ENCODE measurements at regions not wholly inside any gene's neighbourhood (a gene's known extent, or its start where the extent isn't known, plus 50 kb on each side); places are given as distances from the start of the nearest gene placed in this dataset.

DNA sequence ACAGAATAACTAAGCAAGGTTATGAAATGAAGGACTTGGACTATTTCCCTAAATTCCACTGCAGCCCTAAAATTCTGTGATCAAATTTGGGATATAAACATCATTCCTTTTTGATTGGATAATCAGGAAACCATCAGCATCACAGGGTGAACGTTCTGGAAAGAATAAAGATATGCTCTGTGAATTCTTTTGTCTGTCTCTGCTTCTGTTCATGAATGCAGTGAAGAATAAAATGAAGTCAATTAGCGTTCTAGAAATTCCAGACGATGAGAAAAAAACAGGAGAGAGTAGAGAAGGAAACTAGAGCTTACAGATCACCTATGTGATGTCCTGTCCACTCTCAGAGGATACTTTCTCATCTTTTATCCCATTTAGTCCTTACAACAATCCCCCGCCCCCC lies 295.1 kb upstream of the SOX9 start:
- TF ChIP-seq TCF7L2 (IDR thresholded peaks at IDR 0.05; ENCODE audit: low read depth, low read length) = no peak
- TF ChIP-seq CTCF (IDR thresholded peaks at IDR 0.05) = no peak
- POLR2A ChIA-PET = no interaction called here
- Histone ChIP-seq H3K27ac (ENCODE audit: low read length) (no peak overlapping the region), H3K4me3 (ENCODE audit: low read depth in 2 of 2, low read length in 2 of 2) (no peak overlapping the region), H3K27me3 (ENCODE audit: control insufficient read depth, insufficient read depth, low read length) (peaks cover 18% of the 10 kb centered on the region), H3K4me1 (ENCODE audit: control insufficient read depth, insufficient read depth, low read length) (no peaks in the 10 kb centered on the region), H3K9me3 (ENCODE audit: control insufficient read depth, insufficient read depth, low read depth, low read length) (no peaks in the 10 kb centered on the region), H3K36me3 (ENCODE audit: control insufficient read depth, insufficient read depth, low read length) (no peaks in the 10 kb centered on the region)
- intact Hi-C loops (cut with micrococcal nuclease; ENCODE audit: unreplicated experiment) = no loop called here
- no TSS peak for BruUV-seq (replicated peaks)
- in situ Hi-C loops (cut with HindIII; ENCODE audit: low pct_unique_long_range_greater_than_20kb, low sequenced_read_pairs) = no loop called here
- CTCF ChIA-PET = no interaction called here
- ATAC-seq = no peak
- no peak for DNase-seq (ENCODE audit: low read depth, low spot score)

DNA sequence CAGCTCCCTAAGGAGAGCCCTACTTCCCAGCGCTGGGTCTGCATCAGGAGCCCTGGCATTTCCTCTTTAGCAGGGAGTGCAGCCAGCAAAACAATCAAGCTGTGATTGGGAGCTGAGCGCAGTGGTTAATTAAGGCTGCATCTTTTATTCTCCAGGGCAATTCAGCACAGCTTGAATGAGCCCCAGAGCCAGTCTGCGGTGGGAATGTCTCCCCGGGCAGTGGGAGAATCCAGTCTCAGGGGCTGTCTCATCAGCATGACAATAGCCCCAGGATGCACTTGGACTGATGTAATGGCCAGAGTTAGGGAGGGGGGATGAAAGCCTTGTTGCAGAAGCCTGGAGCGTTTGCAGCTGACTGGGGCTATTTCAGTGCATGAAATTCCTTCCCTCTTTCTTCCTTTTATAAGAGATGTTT lies 292.6 kb upstream of the SOX9 start:
- in situ Hi-C loops (cut with HindIII; ENCODE audit: low pct_unique_long_range_greater_than_20kb, low sequenced_read_pairs) (no loop called here), intact Hi-C loops (cut with micrococcal nuclease; ENCODE audit: unreplicated experiment) (no loop called here)
- no peaks in the 10 kb centered on the region for H3K36me3 ChIP-seq (ENCODE audit: control insufficient read depth, insufficient read depth, low read length)
- ATAC-seq (no peak), DNase-seq (ENCODE audit: low read depth, low spot score) (no peak)
- H3K4me3 ChIP-seq (ENCODE audit: low read depth in 2 of 2, low read length in 2 of 2) = no peak overlapping the region
- ChIA-PET CTCF (no interaction called here), POLR2A (no interaction called here)
- H3K9me3 ChIP-seq (ENCODE audit: control insufficient read depth, insufficient read depth, low read depth, low read length) = no peaks in the 10 kb centered on the region
- H3K27ac ChIP-seq (ENCODE audit: low read length) = no peak overlapping the region
- H3K4me1 ChIP-seq (ENCODE audit: control insufficient read depth, insufficient read depth, low read length) = no peaks in the 10 kb centered on the region
- no TSS peak for BruUV-seq (replicated peaks)
- H3K27me3 ChIP-seq (ENCODE audit: control insufficient read depth, insufficient read depth, low read length) = peaks cover 19% of the 10 kb centered on the region
- no peak for TF ChIP-seq SIN3A (IDR thresholded peaks at IDR 0.05; ENCODE audit: borderline replicate concordance, insufficient read depth, low read depth, low read length)
- TF ChIP-seq, protein P1, sequence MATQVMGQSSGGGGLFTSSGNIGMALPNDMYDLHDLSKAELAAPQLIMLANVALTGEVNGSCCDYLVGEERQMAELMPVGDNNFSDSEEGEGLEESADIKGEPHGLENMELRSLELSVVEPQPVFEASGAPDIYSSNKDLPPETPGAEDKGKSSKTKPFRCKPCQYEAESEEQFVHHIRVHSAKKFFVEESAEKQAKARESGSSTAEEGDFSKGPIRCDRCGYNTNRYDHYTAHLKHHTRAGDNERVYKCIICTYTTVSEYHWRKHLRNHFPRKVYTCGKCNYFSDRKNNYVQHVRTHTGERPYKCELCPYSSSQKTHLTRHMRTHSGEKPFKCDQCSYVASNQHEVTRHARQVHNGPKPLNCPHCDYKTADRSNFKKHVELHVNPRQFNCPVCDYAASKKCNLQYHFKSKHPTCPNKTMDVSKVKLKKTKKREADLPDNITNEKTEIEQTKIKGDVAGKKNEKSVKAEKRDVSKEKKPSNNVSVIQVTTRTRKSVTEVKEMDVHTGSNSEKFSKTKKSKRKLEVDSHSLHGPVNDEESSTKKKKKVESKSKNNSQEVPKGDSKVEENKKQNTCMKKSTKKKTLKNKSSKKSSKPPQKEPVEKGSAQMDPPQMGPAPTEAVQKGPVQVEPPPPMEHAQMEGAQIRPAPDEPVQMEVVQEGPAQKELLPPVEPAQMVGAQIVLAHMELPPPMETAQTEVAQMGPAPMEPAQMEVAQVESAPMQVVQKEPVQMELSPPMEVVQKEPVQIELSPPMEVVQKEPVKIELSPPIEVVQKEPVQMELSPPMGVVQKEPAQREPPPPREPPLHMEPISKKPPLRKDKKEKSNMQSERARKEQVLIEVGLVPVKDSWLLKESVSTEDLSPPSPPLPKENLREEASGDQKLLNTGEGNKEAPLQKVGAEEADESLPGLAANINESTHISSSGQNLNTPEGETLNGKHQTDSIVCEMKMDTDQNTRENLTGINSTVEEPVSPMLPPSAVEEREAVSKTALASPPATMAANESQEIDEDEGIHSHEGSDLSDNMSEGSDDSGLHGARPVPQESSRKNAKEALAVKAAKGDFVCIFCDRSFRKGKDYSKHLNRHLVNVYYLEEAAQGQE (IDR thresholded peaks at IDR 0.05; ENCODE audit: insufficient read depth in 1 of 2, low read depth in 2 of 2, low read length in 1 of 2) = no peak
- no peak for TF ChIP-seq CTCF (IDR thresholded peaks at IDR 0.05)
- TF ChIP-seq TCF7L2 (IDR thresholded peaks at IDR 0.05; ENCODE audit: low read depth, low read length) = no peak
- TF ChIP-seq POLR2AphosphoS5 (IDR thresholded peaks at IDR 0.05; ENCODE audit: low read depth, low read length) = no peak

DNA sequence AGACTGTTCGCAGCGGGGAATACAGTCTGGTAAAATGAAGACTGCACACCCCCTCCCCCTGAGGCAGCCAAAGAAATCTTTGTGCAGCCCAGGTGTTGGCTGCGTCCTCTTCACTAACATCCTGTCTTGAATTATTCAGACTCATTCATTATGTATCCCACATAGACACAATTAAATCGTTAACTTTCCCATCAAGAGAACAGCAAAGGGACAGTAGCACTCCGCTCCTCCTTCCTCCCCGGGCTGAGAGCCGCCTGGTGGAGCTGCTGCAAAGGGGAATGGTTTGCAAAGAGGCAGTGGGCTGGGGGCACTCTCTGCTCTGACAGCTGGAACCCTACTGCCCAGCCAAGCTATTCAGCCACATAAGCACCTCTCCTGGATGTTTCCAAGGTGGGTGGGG lies 290.0 kb upstream of the SOX9 start:
- H3K4me1 ChIP-seq (ENCODE audit: control insufficient read depth, insufficient read depth, low read length) = no peaks in the 10 kb centered on the region
- no peaks in the 10 kb centered on the region for H3K9me3 ChIP-seq (ENCODE audit: control insufficient read depth, insufficient read depth, low read depth, low read length)
- H3K4me3 ChIP-seq (ENCODE audit: low read depth in 2 of 2, low read length in 2 of 2) = no peak overlapping the region
- no peak for TF ChIP-seq CTCF (IDR thresholded peaks at IDR 0.05)
- no peak for TF ChIP-seq TCF7L2 (IDR thresholded peaks at IDR 0.05; ENCODE audit: low read depth, low read length)
- no peak for TF ChIP-seq SIN3A (IDR thresholded peaks at IDR 0.05; ENCODE audit: borderline replicate concordance, insufficient read depth, low read depth, low read length)
- no peak for TF ChIP-seq POLR2AphosphoS5 (IDR thresholded peaks at IDR 0.05; ENCODE audit: low read depth, low read length)
- TF ChIP-seq, protein P1 (IDR thresholded peaks at IDR 0.05; ENCODE audit: insufficient read depth in 1 of 2, low read depth in 2 of 2, low read length in 1 of 2) = no peak
- DNase-seq (ENCODE audit: low read depth, low spot score) (no peak), ATAC-seq (no peak)
- CTCF ChIA-PET = no interaction called here
- no TSS peak for BruUV-seq (replicated peaks)
- peaks cover 21% of the 10 kb centered on the region for H3K27me3 ChIP-seq (ENCODE audit: control insufficient read depth, insufficient read depth, low read length)
- H3K36me3 ChIP-seq (ENCODE audit: control insufficient read depth, insufficient read depth, low read length) = no peaks in the 10 kb centered on the region
- POLR2A ChIA-PET = no interaction called here
- in situ Hi-C loops (cut with HindIII; ENCODE audit: low pct_unique_long_range_greater_than_20kb, low sequenced_read_pairs) (no loop called here), intact Hi-C loops (cut with micrococcal nuclease; ENCODE audit: unreplicated experiment) (no loop called here)
- no peak overlapping the region for H3K27ac ChIP-seq (ENCODE audit: low read length)

Measured in Panc1 (cell line).